DMS 273 (cell line): ENCODE measurements at regions not wholly inside any gene's neighbourhood (a gene's known extent, or its start where the extent isn't known, plus 50 kb on each side); places are given as distances from the start of the nearest gene placed in this dataset.
"Not testable (repeated sequence)": the region's sequence is repeated elsewhere in the genome, so short reads cannot be mapped to it uniquely, and the experiment has no call there.

Experiments
- DNase-seq: peaks from one replicate; lab custom pipeline; 2025; ENCODE audit not compliant: unreplicated experiment; lab: John Stamatoyannopoulos, UW

GRCh38 chr4:92210906-92211305 lies 92.9 kb upstream of the GRID2 start:
- DNase-seq = no peak

GRCh38 chr4:92215476-92215875 lies 88.3 kb upstream of the GRID2 start:
- peak; percentile 10 for DNase-seq

- no peak for DNase-seq
Measured at GRCh38 chr4:92231511-92231910, 72.3 kb upstream of the GRID2 start.

GRCh38 chr4:92232566-92232965 lies 71.2 kb upstream of the GRID2 start:
- no peak for DNase-seq

- DNase-seq = peak; percentile 1
Measured at GRCh38 chr4:92234393-92235176, 69.2 kb upstream of the GRID2 start.

GRCh38 chr4:92235731-92236130 lies 68.0 kb upstream of the GRID2 start:
- peak; percentile 70 for DNase-seq

GRCh38 chr4:92236877-92237276 lies 66.9 kb upstream of the GRID2 start:
- DNase-seq = peak; percentile 4

GRCh38 chr4:92237559-92237958 lies 66.2 kb upstream of the GRID2 start:
- no peak for DNase-seq

GRCh38 chr4:92241094-92241493 lies 62.7 kb upstream of the GRID2 start:
- DNase-seq = no peak

GRCh38 chr4:92246384-92246783 lies 57.4 kb upstream of the GRID2 start:
- DNase-seq = no peak

- no peak for DNase-seq
Measured at GRCh38 chr4:92249541-92249940, 54.2 kb upstream of the GRID2 start.

GRCh38 chr4:92251711-92252110 lies 52.1 kb upstream of the GRID2 start:
- DNase-seq = no peak

GRCh38 chr4:92252358-92252757 lies 51.4 kb upstream of the GRID2 start:
- DNase-seq = not testable (repeated sequence)

- no peak for DNase-seq
Measured at GRCh38 chr4:92252846-92253245, 50.9 kb upstream of the GRID2 start.

- no peak for DNase-seq
Measured at GRCh38 chr4:92253550-92253949, 50.2 kb upstream of the GRID2 start.
